Neuronal stem cell (in vitro differentiated cells): ENCODE measurements at regions not wholly inside any gene's neighbourhood (a gene's known extent, or its start where the extent isn't known, plus 50 kb on each side); places are given as distances from the start of the nearest gene placed in this dataset.

Experiments
- DNase-seq: peaks from one replicate; pipeline ENCODE4 v3.0.0-alpha.2; 2013; ENCODE audit warnings: low spot score
- H2AFZ ChIP-seq: one replicate; pipeline ENCODE4 v1.6.1; 2013; ENCODE audit warnings: mild to moderate bottlenecking, low read length, inconsistent platforms
- H2AK5ac ChIP-seq: 2 replicates; pipeline ENCODE4 v1.6.1; 2013; ENCODE audit warnings: low read depth, mild to moderate bottlenecking, inconsistent platforms, low read length, moderate library complexity, mixed read lengths
- H2BK120ac ChIP-seq: 2 replicates; pipeline ENCODE4 v1.6.1; 2013; ENCODE audit warnings: low read depth, mild to moderate bottlenecking, inconsistent platforms, low read length, moderate library complexity, mixed read lengths
- H2BK12ac ChIP-seq: one replicate; pipeline ENCODE4 v1.6.1; 2013; ENCODE audit warnings: low read length, inconsistent platforms
- H2BK15ac ChIP-seq: 2 replicates; pipeline ENCODE4 v1.6.1; 2013; ENCODE audit warnings: mild to moderate bottlenecking, low read length, inconsistent platforms, mixed read lengths
- H2BK5ac ChIP-seq: one replicate; pipeline ENCODE4 v1.6.1; 2013; ENCODE audit warnings: inconsistent platforms, mild to moderate bottlenecking, low read length, moderate library complexity
- H3K14ac ChIP-seq: one replicate; pipeline ENCODE4 v1.6.1; 2013; ENCODE audit warnings: low read length, inconsistent platforms
- H3K18ac ChIP-seq: 2 replicates; pipeline ENCODE4 v1.6.1; 2013; ENCODE audit warnings: low read length, inconsistent platforms
- H3K23ac ChIP-seq: 2 replicates; pipeline ENCODE4 v1.6.1; 2013; ENCODE audit warnings: low read depth, mild to moderate bottlenecking, mixed read lengths, low read length, inconsistent platforms; ENCODE audit not compliant: poor library complexity
- H3K27ac ChIP-seq: replicated peaks from 3 replicates; pipeline ENCODE4 v1.5.1; 2013; ENCODE audit warnings: low read length, inconsistent platforms
- H3K27me3 ChIP-seq, 3 experiments: 2 replicates each; pipeline ENCODE4 v1.6.1; 2013; ENCODE audit warnings: low read length in 3 of 3, mild to moderate bottlenecking in 2 of 3, inconsistent platforms in 1 of 3, low read depth in 1 of 3, mixed read lengths in 1 of 3, moderate library complexity in 1 of 3; ENCODE audit not compliant: control insufficient read depth in 3 of 3, insufficient read depth in 3 of 3
- H3K36me3 ChIP-seq, 2 donors: replicated peaks in 1 of 2; 2 replicates each; pipeline ENCODE4 v1.6.1; 2013; ENCODE audit warnings: low read length in 2 of 2; ENCODE audit not compliant: control insufficient read depth in 2 of 2, insufficient read depth in 2 of 2
- H3K4ac ChIP-seq: 2 replicates; pipeline ENCODE4 v1.6.1; 2013; ENCODE audit warnings: inconsistent platforms, mild to moderate bottlenecking, low read length, moderate library complexity
- H3K4me1 ChIP-seq, 2 donors: 1 replicate in 1 of 2; 2 replicates in 1 of 2; pipeline ENCODE4 v1.6.1; 2013; ENCODE audit warnings: low read length in 2 of 2, low read depth in 1 of 2; ENCODE audit not compliant: control insufficient read depth in 2 of 2, insufficient read depth in 1 of 2
- H3K4me2 ChIP-seq: one replicate; pipeline ENCODE4 v1.6.1; 2013; ENCODE audit warnings: mild to moderate bottlenecking, low read length, inconsistent platforms; ENCODE audit not compliant: insufficient read depth, poor library complexity, severe bottlenecking
- H3K4me3 ChIP-seq, 2 donors: 2 replicates each; pipeline ENCODE4 v1.5.1; 2013; ENCODE audit warnings: low read length in 2 of 2, mild to moderate bottlenecking in 2 of 2, inconsistent platforms in 1 of 2, moderate library complexity in 1 of 2
- H3K79me1 ChIP-seq: one replicate; pipeline ENCODE4 v1.6.1; 2013; ENCODE audit warnings: low read depth, mild to moderate bottlenecking, inconsistent platforms, low read length, moderate library complexity
- H3K9ac ChIP-seq: one replicate; pipeline ENCODE4 v1.6.1; 2013; ENCODE audit warnings: mild to moderate bottlenecking, low read depth, low read length, inconsistent platforms; ENCODE audit not compliant: poor library complexity
- H3K9me3 ChIP-seq, 2 donors: replicated peaks in 1 of 2; 2 replicates each; pipeline versions ENCODE3 to v1.6.1; 2013; ENCODE audit warnings: low read length in 2 of 2, mild to moderate bottlenecking in 2 of 2, inconsistent platforms in 1 of 2, low read depth in 1 of 2, mixed read lengths in 1 of 2, moderate library complexity in 1 of 2; ENCODE audit not compliant: control insufficient read depth in 2 of 2, insufficient read depth in 1 of 2
- H4K8ac ChIP-seq: one replicate; pipeline ENCODE4 v1.6.1; 2013; ENCODE audit warnings: low read depth, mild to moderate bottlenecking, inconsistent platforms, low read length, moderate library complexity
- H4K91ac ChIP-seq: one replicate; pipeline ENCODE4 v1.6.1; 2013; ENCODE audit warnings: low read length, low read depth, mild to moderate bottlenecking, inconsistent platforms; ENCODE audit not compliant: poor library complexity
- WGBS, 2 donors: extraction: QIAGEN DNeasy Blood & Tissue Kit; methylation state at CpG; one replicate each; pipeline ENCODE4 v1.1.7; 2013; ENCODE audit warnings: missing lambda C conversion rate in 2 of 2, mixed read lengths in 1 of 2; ENCODE audit not compliant: insufficient read length in 2 of 2, insufficient replicate concordance in 1 of 2; ENCODE audit errors: extremely low coverage in 2 of 2; 5-methylcytosine and 5-hydroxymethylcytosine counted together

GRCh38 chr2:58851598-58851997 lies 610.5 kb upstream of the FANCL start:
- DNase-seq = no peak
- Histone ChIP-seq H3K27ac (no peak overlapping the region), H3K18ac (no peak overlapping the region), H3K14ac (no peak overlapping the region), H3K4ac (no peak overlapping the region), H3K79me1 (no peaks in the 10 kb centered on the region), H2AFZ (no peak overlapping the region), H3K9ac (no peak overlapping the region), H2AK5ac (no peak overlapping the region), H3K4me2 (no peak overlapping the region), H3K23ac (no peak overlapping the region), H3K9me3 (no peaks in the 10 kb centered on the region), H4K91ac (no peak overlapping the region), H3K4me1 (peaks cover 0 to 2% of the 10 kb centered on the region in 2 donors), H3K36me3 (no peaks in the 10 kb centered on the region), H3K27me3 (no peaks in the 10 kb centered on the region), H3K4me3 (no peak overlapping the region), H4K8ac (no peak overlapping the region), H2BK5ac (no peak overlapping the region), H2BK12ac (no peak overlapping the region), H2BK15ac (no peak overlapping the region), H2BK120ac (no peak overlapping the region)
- no CpG with 5 or more reads among the region's 2 CpGs for WGBS, 2 donors

- WGBS, 2 donors = no CpG with 5 or more reads among the region's 3 CpGs
Observed at GRCh38 chr2:58845011-58845410, 603.9 kb upstream of the FANCL start.

DNA sequence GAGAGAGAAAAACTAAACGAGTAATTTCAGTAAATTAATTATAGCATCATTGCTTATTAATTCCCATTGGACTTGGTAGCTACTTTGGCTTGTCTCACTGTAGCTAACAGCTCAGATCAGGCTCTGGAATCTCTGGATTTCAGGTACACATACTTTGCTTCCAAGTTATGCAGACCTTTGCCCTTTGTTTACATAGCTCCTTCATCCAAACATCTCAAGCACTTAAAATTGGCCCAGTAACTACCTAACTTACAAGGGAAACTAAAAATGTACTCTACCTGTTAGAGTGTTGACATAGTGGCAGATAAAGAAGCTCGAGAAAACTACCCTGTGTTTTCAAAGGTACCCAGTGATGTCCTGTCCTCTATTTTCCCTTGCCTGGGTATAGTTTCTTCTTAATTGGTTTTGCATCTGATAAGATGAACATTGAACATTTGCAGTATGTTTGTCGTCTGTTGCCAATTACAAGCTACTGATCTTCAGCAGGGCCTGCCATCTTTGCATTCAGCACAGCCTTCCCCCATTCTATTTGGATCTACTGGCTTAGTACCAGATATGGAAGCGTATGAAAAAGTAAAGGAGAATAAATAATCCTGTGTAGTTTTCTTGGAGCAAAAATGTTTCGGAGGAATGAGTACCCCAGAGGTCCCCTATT lies 601.5 kb upstream of the FANCL start:
- Histone ChIP-seq H3K4me3 (no peak overlapping the region), H3K4ac (no peak overlapping the region), H3K9ac (no peak overlapping the region), H3K27me3 (no peaks in the 10 kb centered on the region), H4K8ac (no peak overlapping the region), H2AK5ac (no peak overlapping the region), H3K23ac (no peak overlapping the region), H3K36me3 (no peaks in the 10 kb centered on the region), H3K4me2 (no peak overlapping the region), H3K18ac (no peak overlapping the region), H3K79me1 (no peaks in the 10 kb centered on the region), H3K9me3 (no peaks in the 10 kb centered on the region), H3K14ac (no peak overlapping the region), H4K91ac (no peak overlapping the region), H2BK120ac (no peak overlapping the region), H2BK15ac (no peak overlapping the region), H3K4me1 (no peaks in the 10 kb centered on the region), H2BK5ac (no peak overlapping the region), H2BK12ac (no peak overlapping the region), H3K27ac (no peak overlapping the region), H2AFZ (no peak overlapping the region)
- no CpG with 5 or more reads among the region's 5 CpGs for WGBS, 2 donors
- no peak for DNase-seq

More at GRCh38 chr2:58845011-58845410, 603.9 kb upstream of the FANCL start:
- no peak overlapping the region for H3K27ac ChIP-seq
- no peak overlapping the region for H2BK5ac ChIP-seq
- H4K8ac ChIP-seq = no peak overlapping the region
- no peaks in the 10 kb centered on the region for H3K36me3 ChIP-seq
- no peaks in the 10 kb centered on the region for H3K79me1 ChIP-seq
- H3K27me3 ChIP-seq = no peaks in the 10 kb centered on the region
- no peaks in the 10 kb centered on the region for H3K4me1 ChIP-seq
- no peak overlapping the region for H3K9ac ChIP-seq
- H3K14ac ChIP-seq = no peak overlapping the region
- H3K18ac ChIP-seq = no peak overlapping the region
- no peak for DNase-seq
- no peak overlapping the region for H3K23ac ChIP-seq
- no peak overlapping the region for H2BK120ac ChIP-seq
- H4K91ac ChIP-seq = no peak overlapping the region
- no peak overlapping the region for H2AFZ ChIP-seq
- no peak overlapping the region for H3K4me3 ChIP-seq
- no peaks in the 10 kb centered on the region for H3K9me3 ChIP-seq
- H2BK12ac ChIP-seq = no peak overlapping the region
- no peak overlapping the region for H3K4ac ChIP-seq
- no peak overlapping the region for H2BK15ac ChIP-seq
- H2AK5ac ChIP-seq = no peak overlapping the region
- no peak overlapping the region for H3K4me2 ChIP-seq

- H3K18ac ChIP-seq = no peak overlapping the region
- no peak overlapping the region for H3K9ac ChIP-seq
- H2AK5ac ChIP-seq = no peak overlapping the region
- H3K14ac ChIP-seq = no peak overlapping the region
- H4K8ac ChIP-seq = no peak overlapping the region
- WGBS, 2 donors = no CpG with 5 or more reads among the region's 3 CpGs
- DNase-seq = peak; percentile 71
- no peak overlapping the region for H2BK120ac ChIP-seq
- H3K9me3 ChIP-seq = no peaks in the 10 kb centered on the region
- H3K36me3 ChIP-seq = no peaks in the 10 kb centered on the region
- no peak overlapping the region for H2AFZ ChIP-seq
- no peak overlapping the region for H3K4ac ChIP-seq
- H2BK12ac ChIP-seq = no peak overlapping the region
- H3K27me3 ChIP-seq = no peaks in the 10 kb centered on the region
- no peak overlapping the region for H3K27ac ChIP-seq
- H2BK5ac ChIP-seq = no peak overlapping the region
- no peak overlapping the region for H3K4me3 ChIP-seq
- no peak overlapping the region for H3K23ac ChIP-seq
- H3K4me2 ChIP-seq = no peak overlapping the region
- peaks cover 0 to 6% of the 10 kb centered on the region in 2 donors for H3K4me1 ChIP-seq
- H2BK15ac ChIP-seq = no peak overlapping the region
- no peaks in the 10 kb centered on the region for H3K79me1 ChIP-seq
- no peak overlapping the region for H4K91ac ChIP-seq
Observed at GRCh38 chr2:58834404-58834803, 593.3 kb upstream of the FANCL start.
